ENCODE measurements at regions not wholly inside any gene's neighbourhood (a gene's known extent, or its start where the extent isn't known, plus 50 kb on each side); places are given as distances from the start of the nearest gene placed in this dataset.

DNA sequence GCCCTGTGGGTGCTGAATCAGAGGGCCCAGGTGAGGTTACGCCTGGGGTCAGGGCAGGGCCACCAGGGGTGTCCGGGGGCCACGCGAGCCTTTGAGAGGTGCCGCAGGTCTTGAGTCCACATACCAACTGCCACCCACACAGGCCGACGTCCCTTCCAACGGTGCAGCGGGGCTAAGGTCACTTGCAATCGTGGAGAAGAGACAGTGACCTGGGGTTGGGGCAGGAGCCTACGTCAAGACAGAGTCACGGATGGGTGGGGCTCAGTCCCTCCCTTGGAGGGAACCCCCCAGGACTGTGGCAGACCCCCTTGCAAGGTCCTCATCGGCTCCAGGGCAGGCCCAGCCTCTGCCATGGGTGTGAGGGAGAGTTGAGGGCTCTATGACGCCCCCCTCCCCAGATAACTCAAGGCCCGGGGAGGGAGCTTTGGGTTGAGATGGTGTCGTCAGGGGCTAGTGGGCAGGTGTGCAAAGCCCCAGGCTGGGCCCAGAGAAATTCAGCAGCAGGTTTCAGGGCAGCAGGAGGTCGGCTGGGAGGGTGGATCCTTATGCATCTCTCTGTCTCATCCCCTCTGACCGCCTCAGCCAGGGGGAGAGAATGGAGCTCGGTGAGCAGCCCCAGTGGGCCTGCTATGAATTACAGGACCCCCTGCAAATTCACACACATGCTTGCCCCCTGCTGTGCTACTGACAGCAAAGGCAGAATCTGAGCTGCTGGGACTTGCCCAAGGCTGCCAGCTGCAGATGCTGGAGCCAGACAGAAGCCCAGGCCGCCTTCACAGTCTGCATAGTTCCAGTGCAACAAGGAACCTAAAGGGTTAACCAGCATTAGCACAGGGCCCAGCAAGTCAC lies 60.0 kb downstream of the MYEOV start:
- H3K27ac Mint-ChIP-seq (ENCODE audit: unreplicated experiment) = no peak overlapping the region
- intact Hi-C loops (cut with micrococcal nuclease; ENCODE audit: unreplicated experiment) = no loop called here

DNA sequence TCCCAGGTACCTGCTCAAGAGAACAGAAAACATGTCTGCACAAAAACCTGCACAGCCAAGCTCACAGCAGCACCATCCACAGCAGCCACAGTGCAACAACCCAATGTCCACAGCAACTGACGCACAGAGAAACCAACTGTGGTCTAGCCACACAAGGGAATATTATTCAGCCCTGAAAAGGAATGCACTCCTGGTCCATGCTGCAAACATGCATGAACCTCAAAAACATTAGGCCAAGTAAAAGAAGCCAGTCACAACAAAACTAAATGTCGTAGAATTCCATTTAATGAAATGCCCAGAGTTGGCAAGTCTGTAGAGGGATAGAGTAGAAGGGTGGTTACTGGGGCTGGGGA lies 60.6 kb downstream of the MYEOV start:
- no peaks in the 10 kb centered on the region for H3K27me3 ChIP-seq (replicated peaks; ENCODE audit: control insufficient read depth, insufficient read depth, low read length)
- intact Hi-C loops (cut with micrococcal nuclease; ENCODE audit: unreplicated experiment) = no loop called here
- H3K9me3 ChIP-seq = peaks cover 2% of the 10 kb centered on the region
- H3K4me1 ChIP-seq = peaks cover 18% of the 10 kb centered on the region
- H3K4me1 Mint-ChIP-seq (ENCODE audit: low read depth, unreplicated experiment) = peaks cover 15% of the 10 kb centered on the region
- peaks cover 17% of the 10 kb centered on the region for H3K9me3 Mint-ChIP-seq (ENCODE audit: unreplicated experiment)
- H3K4me3 Mint-ChIP-seq (ENCODE audit: unreplicated experiment) = no peak overlapping the region
- no peak overlapping the region for H3K27ac Mint-ChIP-seq (ENCODE audit: unreplicated experiment)
- no peak overlapping the region for H3K4me3 ChIP-seq (ENCODE audit: low read depth, low read length)
- H3K27me3 Mint-ChIP-seq (ENCODE audit: insufficient read depth, unreplicated experiment) = no peaks in the 10 kb centered on the region
- ChIA-PET POLR2A (no interaction called here), CTCF (no interaction called here)
- no peaks in the 10 kb centered on the region for H3K36me3 ChIP-seq (ENCODE audit: control insufficient read depth, insufficient read depth, low read length)
- TF ChIP-seq, protein P1, sequence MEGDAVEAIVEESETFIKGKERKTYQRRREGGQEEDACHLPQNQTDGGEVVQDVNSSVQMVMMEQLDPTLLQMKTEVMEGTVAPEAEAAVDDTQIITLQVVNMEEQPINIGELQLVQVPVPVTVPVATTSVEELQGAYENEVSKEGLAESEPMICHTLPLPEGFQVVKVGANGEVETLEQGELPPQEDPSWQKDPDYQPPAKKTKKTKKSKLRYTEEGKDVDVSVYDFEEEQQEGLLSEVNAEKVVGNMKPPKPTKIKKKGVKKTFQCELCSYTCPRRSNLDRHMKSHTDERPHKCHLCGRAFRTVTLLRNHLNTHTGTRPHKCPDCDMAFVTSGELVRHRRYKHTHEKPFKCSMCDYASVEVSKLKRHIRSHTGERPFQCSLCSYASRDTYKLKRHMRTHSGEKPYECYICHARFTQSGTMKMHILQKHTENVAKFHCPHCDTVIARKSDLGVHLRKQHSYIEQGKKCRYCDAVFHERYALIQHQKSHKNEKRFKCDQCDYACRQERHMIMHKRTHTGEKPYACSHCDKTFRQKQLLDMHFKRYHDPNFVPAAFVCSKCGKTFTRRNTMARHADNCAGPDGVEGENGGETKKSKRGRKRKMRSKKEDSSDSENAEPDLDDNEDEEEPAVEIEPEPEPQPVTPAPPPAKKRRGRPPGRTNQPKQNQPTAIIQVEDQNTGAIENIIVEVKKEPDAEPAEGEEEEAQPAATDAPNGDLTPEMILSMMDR (IDR thresholded peaks at IDR 0.05; ENCODE audit: insufficient read depth in 1 of 2, low read depth in 1 of 2, low read length in 1 of 2, severe bottlenecking in 1 of 2, unreplicated experiment in 1 of 2) = no peak
- no peaks in the 10 kb centered on the region for H3K36me3 Mint-ChIP-seq (ENCODE audit: insufficient read depth, unreplicated experiment)
- no peak for DNase-seq
- BruUV-seq (replicated peaks) = no TSS peak

More for the DNA sequence above, 60.0 kb downstream of the MYEOV start:
- BruUV-seq (replicated peaks) = no TSS peak
- CTCF ChIA-PET = no interaction called here
- no peak for DNase-seq
- Histone ChIP-seq H3K27me3 (replicated peaks; ENCODE audit: control insufficient read depth, insufficient read depth, low read length) (no peaks in the 10 kb centered on the region), H3K4me3 (ENCODE audit: low read depth, low read length) (no peak overlapping the region), H3K36me3 (ENCODE audit: control insufficient read depth, insufficient read depth, low read length) (no peaks in the 10 kb centered on the region), H3K9me3 (no peaks in the 10 kb centered on the region), H3K4me1 (peaks cover 18% of the 10 kb centered on the region)
- H3K9me3 Mint-ChIP-seq (ENCODE audit: unreplicated experiment) = peaks cover 22% of the 10 kb centered on the region
- no peak overlapping the region for H3K4me3 Mint-ChIP-seq (ENCODE audit: unreplicated experiment)
- no peaks in the 10 kb centered on the region for H3K36me3 Mint-ChIP-seq (ENCODE audit: insufficient read depth, unreplicated experiment)
- POLR2A ChIA-PET = no interaction called here
- H3K27me3 Mint-ChIP-seq (ENCODE audit: insufficient read depth, unreplicated experiment) = no peaks in the 10 kb centered on the region
- TF ChIP-seq, protein P1 (IDR thresholded peaks at IDR 0.05; ENCODE audit: insufficient read depth in 1 of 2, low read depth in 1 of 2, low read length in 1 of 2, severe bottlenecking in 1 of 2, unreplicated experiment in 1 of 2) = no peak
- H3K4me1 Mint-ChIP-seq (ENCODE audit: low read depth, unreplicated experiment) = peaks cover 15% of the 10 kb centered on the region

DNA sequence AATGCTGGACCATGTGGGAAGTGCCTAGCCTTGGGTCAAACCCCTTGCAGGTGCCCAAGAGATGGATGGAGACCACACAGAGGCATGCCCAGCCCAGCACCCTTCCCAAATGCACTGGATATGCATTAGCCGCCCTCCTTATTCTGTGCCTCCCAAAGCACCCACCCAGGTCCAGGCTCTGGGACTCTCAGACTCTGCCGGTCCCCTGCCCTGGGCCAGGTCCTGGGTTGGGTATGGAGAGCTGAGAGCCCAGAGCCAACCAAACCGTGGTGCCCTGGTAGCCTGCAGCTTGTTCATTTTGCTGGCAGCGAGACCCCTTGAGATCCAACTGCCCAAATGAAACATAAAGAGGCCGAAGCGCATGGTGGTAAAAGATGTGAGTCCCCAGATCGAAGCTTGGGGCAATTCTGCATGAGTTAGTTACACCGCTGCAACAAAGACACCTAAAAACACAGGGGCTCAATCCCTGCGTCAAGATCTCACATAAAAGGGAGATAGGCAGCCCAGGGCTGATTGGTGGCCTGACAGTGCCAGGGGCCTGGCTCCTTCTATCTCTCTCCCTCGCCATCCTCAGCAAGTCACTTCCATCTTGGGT lies 61.5 kb downstream of the MYEOV start:
- H3K4me3 ChIP-seq (ENCODE audit: low read depth, low read length) = no peak overlapping the region
- Mint-ChIP-seq H3K4me1 (ENCODE audit: low read depth, unreplicated experiment) (peaks cover 15% of the 10 kb centered on the region), H3K36me3 (ENCODE audit: insufficient read depth, unreplicated experiment) (no peaks in the 10 kb centered on the region), H3K9me3 (ENCODE audit: unreplicated experiment) (peaks cover 12% of the 10 kb centered on the region), H3K27me3 (ENCODE audit: insufficient read depth, unreplicated experiment) (no peaks in the 10 kb centered on the region), H3K27ac (ENCODE audit: unreplicated experiment) (no peak overlapping the region), H3K4me3 (ENCODE audit: unreplicated experiment) (no peak overlapping the region)
- ChIA-PET POLR2A (no interaction called here), CTCF (no interaction called here)
- peaks cover 11% of the 10 kb centered on the region for H3K9me3 ChIP-seq
- no peak for DNase-seq
- H3K4me1 ChIP-seq = peaks cover 21% of the 10 kb centered on the region
- H3K27me3 ChIP-seq (replicated peaks; ENCODE audit: control insufficient read depth, insufficient read depth, low read length) = no peaks in the 10 kb centered on the region
- H3K36me3 ChIP-seq (ENCODE audit: control insufficient read depth, insufficient read depth, low read length) = no peaks in the 10 kb centered on the region
- TF ChIP-seq, protein P1 (IDR thresholded peaks at IDR 0.05; ENCODE audit: insufficient read depth in 1 of 2, low read depth in 1 of 2, low read length in 1 of 2, severe bottlenecking in 1 of 2, unreplicated experiment in 1 of 2) = no peak
- intact Hi-C loops (cut with micrococcal nuclease; ENCODE audit: unreplicated experiment) = no loop called here
- no TSS peak for BruUV-seq (replicated peaks)

Data from Caco-2 (cell line).